H9 (cell line): ENCODE measurements at regions not wholly inside any gene's neighbourhood (a gene's known extent, or its start where the extent isn't known, plus 50 kb on each side); places are given as distances from the start of the nearest gene placed in this dataset.

ENCODE experiments used
- DNase-seq: peaks from one replicate; pipeline ENCODE4 v3.0.0-alpha.2; 2017
- H2AFZ ChIP-seq: one replicate; pipeline ENCODE4 v1.6.1; 2013; ENCODE audit warnings: mild to moderate bottlenecking, low read length, control low read depth, moderate library complexity
- H2AK5ac ChIP-seq: 2 replicates; pipeline ENCODE4 v1.6.1; 2013; ENCODE audit warnings: low read length, control low read depth, mixed read lengths; ENCODE audit not compliant: insufficient read length
- H2BK120ac ChIP-seq: one replicate; pipeline ENCODE4 v1.6.1; 2013; ENCODE audit warnings: low read depth, mild to moderate bottlenecking, low read length, control low read depth, inconsistent platforms; ENCODE audit not compliant: poor library complexity, severe bottlenecking
- H2BK12ac ChIP-seq: 2 replicates; pipeline ENCODE4 v1.6.1; 2013; ENCODE audit warnings: low read length, control low read depth, mixed read lengths, low read depth; ENCODE audit not compliant: insufficient read length
- H2BK15ac ChIP-seq: 2 replicates; pipeline ENCODE4 v1.6.1; 2013; ENCODE audit warnings: low read depth, low read length, control low read depth
- H2BK20ac ChIP-seq: one replicate; pipeline ENCODE4 v1.6.1; 2013; ENCODE audit warnings: low read depth, mild to moderate bottlenecking, low read length, control low read depth, inconsistent platforms; ENCODE audit not compliant: poor library complexity, severe bottlenecking
- H2BK5ac ChIP-seq: 2 replicates; pipeline ENCODE4 v1.6.1; 2013; ENCODE audit warnings: low read length, control low read depth, mixed read lengths; ENCODE audit not compliant: insufficient read length
- H3K14ac ChIP-seq: 2 replicates; pipeline ENCODE4 v1.6.1; 2013; ENCODE audit warnings: low read length, control low read depth; ENCODE audit not compliant: insufficient read depth
- H3K18ac ChIP-seq: 2 replicates; pipeline ENCODE4 v1.6.1; 2013; ENCODE audit warnings: low read depth, mild to moderate bottlenecking, mixed read lengths, low read length, control low read depth; ENCODE audit not compliant: insufficient read length
- H3K23ac ChIP-seq: 2 replicates; pipeline ENCODE4 v1.6.1; 2013; ENCODE audit warnings: low read length, control low read depth, mixed read lengths, low read depth; ENCODE audit not compliant: insufficient read length
- H3K23me2 ChIP-seq: 2 replicates; pipeline ENCODE4 v1.6.1; 2013; ENCODE audit warnings: low read depth, mild to moderate bottlenecking, mixed read lengths, low read length, control low read depth; ENCODE audit not compliant: insufficient read length, poor library complexity, severe bottlenecking
- H3K27ac ChIP-seq: 2 replicates; pipeline ENCODE4 v1.5.1; 2013; ENCODE audit warnings: low read length, control low read depth, mixed read lengths, low read depth; ENCODE audit not compliant: insufficient read length
- H3K27me3 ChIP-seq: 2 replicates; pipeline ENCODE4 v1.6.1; 2013; ENCODE audit warnings: low read length, control low read depth, inconsistent platforms; ENCODE audit not compliant: insufficient read depth
- H3K4ac ChIP-seq: 2 replicates; pipeline ENCODE4 v1.6.1; 2013; ENCODE audit warnings: low read depth, mild to moderate bottlenecking, control low read depth, inconsistent platforms, low read length, moderate library complexity
- H3K4me1 ChIP-seq: 2 replicates; pipeline ENCODE4 v1.6.1; 2013; ENCODE audit warnings: low read length, control low read depth, inconsistent platforms; ENCODE audit not compliant: insufficient read depth
- H3K4me2 ChIP-seq: 2 replicates; pipeline ENCODE4 v1.6.1; 2013; ENCODE audit warnings: low read length, control low read depth, mixed read lengths; ENCODE audit not compliant: insufficient read length, insufficient read depth
- H3K56ac ChIP-seq: 2 replicates; pipeline ENCODE4 v1.6.1; 2013; ENCODE audit warnings: low read depth, mild to moderate bottlenecking, mixed read lengths, low read length, control low read depth; ENCODE audit not compliant: insufficient read length
- H3K79me1 ChIP-seq: 2 replicates; pipeline ENCODE4 v1.6.1; 2013; ENCODE audit warnings: low read depth, mild to moderate bottlenecking, moderate library complexity, low read length, control low read depth, inconsistent platforms; ENCODE audit not compliant: insufficient read depth, poor library complexity, severe bottlenecking
- H3K79me2 ChIP-seq: 2 replicates; pipeline ENCODE4 v1.6.1; 2013; ENCODE audit warnings: low read length, control low read depth, inconsistent platforms; ENCODE audit not compliant: insufficient read depth
- H3K9ac ChIP-seq: 2 replicates; pipeline ENCODE4 v1.6.1; 2013; ENCODE audit warnings: low read length, control low read depth, mixed read lengths; ENCODE audit not compliant: insufficient read length; ENCODE audit errors: extremely low read depth
- H3K9me3 ChIP-seq: one replicate; pipeline ENCODE4 v1.6.1; 2013; ENCODE audit warnings: low read depth, low read length, inconsistent platforms; ENCODE audit not compliant: control insufficient read depth
- H3T11ph ChIP-seq: one replicate; pipeline ENCODE4 v1.6.1; 2013; ENCODE audit warnings: mild to moderate bottlenecking, low read length, control low read depth, inconsistent platforms
- H4K20me1 ChIP-seq: one replicate; pipeline ENCODE4 v1.6.1; 2013; ENCODE audit not compliant: control insufficient read depth, insufficient read length, insufficient read depth
- H4K5ac ChIP-seq: 2 replicates; pipeline ENCODE4 v1.6.1; 2013; ENCODE audit warnings: low read depth, mild to moderate bottlenecking, mixed read lengths, low read length, control low read depth; ENCODE audit not compliant: insufficient read length
- H4K8ac ChIP-seq: replicated peaks from 2 replicates; pipeline ENCODE4 v1.6.1; 2013; ENCODE audit warnings: low read length, control low read depth, mixed read lengths, low read depth; ENCODE audit not compliant: insufficient read length
- H4K91ac ChIP-seq: 2 replicates; pipeline ENCODE4 v1.6.1; 2013; ENCODE audit warnings: low read depth, mild to moderate bottlenecking, moderate library complexity, mixed read lengths, low read length, control low read depth; ENCODE audit not compliant: insufficient read length
- H3K27ac Mint-ChIP-seq, 3 experiments: 2 replicates in 2 of 3; 3 replicates in 1 of 3; pipeline ENCODE4 v1.8.0; 2020 to 2021; ENCODE audit warnings: mixed read lengths in 3 of 3, mild to moderate bottlenecking in 1 of 3, moderate library complexity in 1 of 3
- H3K27me3 Mint-ChIP-seq: 2 replicates; pipeline ENCODE4 v1.8.0; 2021; ENCODE audit warnings: low read depth, mild to moderate bottlenecking, moderate library complexity, mixed read lengths
- H3K36me3 Mint-ChIP-seq, 3 experiments: 2 replicates in 2 of 3; 3 replicates in 1 of 3; pipeline ENCODE4 v1.8.0; 2020 to 2021; ENCODE audit warnings: low read depth in 3 of 3, mixed read lengths in 3 of 3; ENCODE audit not compliant: insufficient read depth in 1 of 3
- H3K4me1 Mint-ChIP-seq, 2 experiments: 2 replicates each; pipeline ENCODE4 v1.8.0; 2020; ENCODE audit warnings: mixed read lengths in 2 of 2
- H3K4me3 Mint-ChIP-seq, 2 experiments: 2 replicates in 1 of 2; 3 replicates in 1 of 2; pipeline ENCODE4 v1.8.0; 2020 to 2021; ENCODE audit warnings: mild to moderate bottlenecking in 2 of 2, mixed read lengths in 2 of 2, moderate library complexity in 1 of 2
- H3K9me3 Mint-ChIP-seq, 2 experiments: 2 replicates in 1 of 2; 3 replicates in 1 of 2; pipeline ENCODE4 v1.8.0; 2020; ENCODE audit warnings: mild to moderate bottlenecking in 2 of 2, mixed read lengths in 2 of 2, moderate library complexity in 1 of 2
- CTCF ChIP-seq: fragments of 200-600 bp; sonication (generic); conservative IDR thresholded peaks from 3 replicates; pipeline ENCODE4 v1.8.0; 2021; ENCODE audit warnings: antibody characterized with exemption, mild to moderate bottlenecking
- WGBS: extraction: QIAGEN DNeasy Blood & Tissue Kit; methylation state at CpG from one replicate; pipeline ENCODE4 v1.1.7; 2013; ENCODE audit warnings: missing lambda C conversion rate, low lambda C conversion rate, mixed read lengths; ENCODE audit not compliant: insufficient read length; ENCODE audit errors: extremely low coverage; 5-methylcytosine and 5-hydroxymethylcytosine counted together

GRCh38 chr3:59545374-59545773 lies 495.5 kb upstream of the CFAP20DC start:
- H3K79me2 ChIP-seq, result no peaks in the 10 kb centered on the region
- H3K4ac ChIP-seq, result no peak overlapping the region
- H3K23me2 ChIP-seq, result no peaks in the 10 kb centered on the region
- no peak overlapping the region for H2BK5ac ChIP-seq
- no peaks in the 10 kb centered on the region for H3K79me1 ChIP-seq
- no peaks in the 10 kb centered on the region for H3K36me3 Mint-ChIP-seq
- no peak overlapping the region for H3K27ac ChIP-seq
- no peaks in the 10 kb centered on the region for H3K9me3 ChIP-seq
- H3K4me3 Mint-ChIP-seq, result no peak overlapping the region
- H2AFZ ChIP-seq, result no peak overlapping the region
- H3K27ac Mint-ChIP-seq, result no peak overlapping the region
- H3K14ac ChIP-seq, result no peak overlapping the region
- no peak overlapping the region for H4K5ac ChIP-seq
- no peaks in the 10 kb centered on the region for H4K20me1 ChIP-seq
- no peak overlapping the region for H3K56ac ChIP-seq
- no peak overlapping the region for H2BK120ac ChIP-seq
- H4K91ac ChIP-seq, result no peak overlapping the region
- no peaks in the 10 kb centered on the region for H3K27me3 Mint-ChIP-seq
- TF ChIP-seq CTCF, result no peak
- H3K23ac ChIP-seq, result no peak overlapping the region
- H4K8ac ChIP-seq, result no peak overlapping the region
- no peak overlapping the region for H2BK12ac ChIP-seq
- H3K9ac ChIP-seq, result no peak overlapping the region
- no peak for DNase-seq
- no CpG with 5 or more reads among the region's 1 CpG for WGBS
- H2BK20ac ChIP-seq, result no peak overlapping the region
- H3K27me3 ChIP-seq, result no peaks in the 10 kb centered on the region
- H2AK5ac ChIP-seq, result no peak overlapping the region
- H3T11ph ChIP-seq, result no peak overlapping the region
- no peak overlapping the region for H3K18ac ChIP-seq
- no peaks in the 10 kb centered on the region for H3K9me3 Mint-ChIP-seq
- H3K4me1 Mint-ChIP-seq, result peaks cover 10% of the 10 kb centered on the region in 2 experiments
- H2BK15ac ChIP-seq, result no peak overlapping the region
- H3K4me2 ChIP-seq, result no peak overlapping the region
- peaks cover 3% of the 10 kb centered on the region; the same call in 1 of the 2 replicates for H3K4me1 ChIP-seq
